Stimulated activated CD8-positive, alpha-beta memory T cell treated with anti-CD3 and anti-CD28 coated beads, Interleukin-12 subunit alpha, Interleukin-12 subunit beta, amount 100 ng/mL, for 24 hours (primary cell): ENCODE measurements at regions not wholly inside any gene's neighbourhood (a gene's known extent, or its start where the extent isn't known, plus 50 kb on each side); places are given as distances from the start of the nearest gene placed in this dataset.
"Not testable (repeated sequence)": the region's sequence is repeated elsewhere in the genome, so short reads cannot be mapped to it uniquely, and the experiment has no call there.

Experiments used
- DNase-seq: peaks from one replicate; pipeline ENCODE4 v3.0.0-alpha.2; 2020; ENCODE audit errors: extremely low read depth

- DNase-seq: no peak
Measured at GRCh38 chr3:74978684-74979083, 364.2 kb upstream of the CNTN3 start.

DNA sequence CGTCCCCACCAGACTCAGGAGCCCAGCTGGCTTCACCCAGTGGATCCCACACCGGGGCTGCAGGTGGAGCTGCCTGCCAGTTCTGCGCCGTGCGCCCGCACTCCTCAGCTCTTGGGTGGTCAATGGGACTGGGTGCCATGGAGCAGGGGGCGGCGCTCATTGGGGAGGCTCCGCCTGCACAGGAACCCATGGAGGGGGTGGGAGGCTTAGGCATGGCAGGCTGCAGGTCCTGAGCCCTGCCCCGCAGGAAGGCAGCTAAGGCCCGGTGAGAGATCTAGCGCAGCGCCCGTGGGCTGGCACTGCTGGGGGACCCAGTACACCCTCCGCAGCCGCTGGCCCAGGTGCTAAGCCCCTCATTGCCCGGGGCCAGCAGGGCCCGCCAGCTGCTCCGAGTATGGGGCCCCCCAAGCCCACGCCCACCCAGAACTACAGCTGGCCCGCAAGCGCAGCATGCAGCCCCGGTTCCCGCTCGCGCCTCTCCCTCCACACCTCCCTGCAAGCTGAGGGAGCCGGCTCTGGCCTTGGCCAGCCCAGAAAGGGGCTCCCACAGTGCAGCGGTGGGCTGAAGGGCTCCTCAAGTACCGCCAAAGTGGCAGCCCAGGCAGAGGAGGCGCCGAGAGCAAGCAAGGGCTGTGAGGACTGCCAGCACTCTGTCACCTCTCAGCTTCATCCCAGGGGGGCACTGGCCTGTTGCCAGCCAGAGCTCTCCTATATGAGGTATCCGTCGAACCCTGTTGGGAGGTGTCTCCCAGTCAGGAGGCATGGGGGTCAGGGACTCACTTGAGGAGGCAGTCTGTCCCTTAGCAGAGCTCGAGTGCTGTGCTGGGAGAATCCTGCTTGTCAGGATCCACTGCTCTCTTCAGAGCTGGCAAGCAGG, 370.8 kb upstream of the CNTN3 start:
- DNase-seq: not testable (repeated sequence)

GRCh38 chr3:74988095-74988494, 373.6 kb upstream of the CNTN3 start:
- DNase-seq: no peak

DNA sequence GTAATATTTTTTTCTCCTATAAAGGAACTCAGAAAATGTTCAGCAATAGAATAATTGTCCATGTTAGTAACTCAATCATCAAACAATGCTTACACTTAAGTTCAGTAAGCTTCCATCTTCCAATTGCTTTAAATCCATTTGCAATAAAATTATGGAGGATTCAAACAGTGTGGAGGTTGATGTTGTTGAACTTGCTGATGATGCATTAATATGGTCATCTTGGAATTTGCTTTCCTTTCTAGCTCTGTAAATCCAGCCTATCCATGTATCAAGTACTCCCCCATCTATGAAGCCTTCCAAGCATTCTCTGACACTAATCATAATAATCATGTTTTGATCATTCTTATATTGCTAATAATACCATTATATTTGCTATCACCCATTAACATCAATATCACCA, 378.4 kb upstream of the CNTN3 start:
- DNase-seq: no peak

DNA sequence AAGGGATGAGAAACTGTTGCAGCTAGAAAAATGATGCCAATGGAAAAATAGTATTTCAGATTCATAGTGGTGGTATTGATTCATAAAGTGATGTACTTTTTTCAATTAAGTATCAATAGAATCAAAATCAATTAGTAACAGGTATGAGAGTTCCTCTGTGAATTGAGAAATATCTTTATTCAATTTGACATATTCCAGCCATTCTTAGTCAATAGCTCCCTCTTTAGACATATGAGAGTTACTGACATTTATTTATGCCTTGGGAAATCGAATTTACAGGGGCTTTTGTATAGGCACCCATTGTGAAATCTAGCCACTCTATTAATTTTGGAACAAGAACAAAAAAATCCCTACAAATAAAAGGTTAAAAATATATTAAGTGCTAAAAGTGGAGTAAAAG, 386.9 kb upstream of the CNTN3 start:
- no peak for DNase-seq

DNA sequence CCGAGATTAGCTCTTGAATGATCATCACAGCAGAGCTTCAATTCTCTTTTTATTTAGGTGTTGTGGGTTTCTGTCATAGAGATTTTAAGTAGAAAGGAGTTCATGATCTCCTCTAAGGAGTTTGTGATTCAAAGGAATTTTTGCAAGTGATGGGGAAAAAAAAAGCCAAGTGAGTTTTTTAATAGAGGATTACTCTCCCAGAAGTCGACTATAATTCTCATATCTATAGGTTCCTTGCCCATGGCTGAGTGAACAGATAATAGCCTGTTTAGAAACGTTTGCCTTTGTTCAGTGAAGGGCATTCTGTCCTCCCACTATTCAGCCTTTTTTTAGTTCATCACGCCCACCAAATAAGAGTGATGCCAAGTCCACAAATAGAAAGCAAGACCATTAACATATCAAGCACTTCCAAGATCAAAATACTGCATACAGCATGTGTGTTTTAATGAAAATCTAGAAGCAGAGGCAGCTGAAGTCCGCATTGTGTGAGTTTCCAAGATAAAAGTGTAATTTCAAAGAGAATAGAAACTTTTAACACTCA, 398.4 kb upstream of the CNTN3 start:
- DNase-seq: no peak

GRCh38 chr3:75014008-75014407, 399.5 kb upstream of the CNTN3 start:
- DNase-seq: no peak

- DNase-seq: no peak
Measured at GRCh38 chr3:75015280-75015679, 400.8 kb upstream of the CNTN3 start.

GRCh38 chr3:75035146-75035545, 420.7 kb upstream of the CNTN3 start:
- no peak for DNase-seq

DNA sequence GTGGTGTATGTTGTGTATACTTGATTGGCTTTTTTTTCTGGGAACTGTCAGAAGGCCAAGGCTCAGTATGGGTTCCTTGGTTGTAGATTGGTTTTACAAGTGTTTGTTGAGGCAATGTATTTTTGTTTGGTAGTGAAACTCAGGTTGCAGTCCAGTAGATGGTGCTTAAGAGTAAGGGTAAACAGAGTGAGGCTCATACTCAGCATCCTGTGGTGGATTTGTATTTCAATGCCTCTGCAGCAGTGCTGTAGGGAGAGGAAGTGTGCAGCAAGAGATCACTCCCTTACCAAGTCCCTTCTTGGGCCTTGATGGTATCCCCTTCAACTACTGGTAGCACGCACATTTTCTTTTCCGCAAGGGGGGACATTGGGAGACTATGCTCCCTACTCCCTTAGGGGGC, 428.5 kb upstream of the CNTN3 start:
- no peak for DNase-seq

DNA sequence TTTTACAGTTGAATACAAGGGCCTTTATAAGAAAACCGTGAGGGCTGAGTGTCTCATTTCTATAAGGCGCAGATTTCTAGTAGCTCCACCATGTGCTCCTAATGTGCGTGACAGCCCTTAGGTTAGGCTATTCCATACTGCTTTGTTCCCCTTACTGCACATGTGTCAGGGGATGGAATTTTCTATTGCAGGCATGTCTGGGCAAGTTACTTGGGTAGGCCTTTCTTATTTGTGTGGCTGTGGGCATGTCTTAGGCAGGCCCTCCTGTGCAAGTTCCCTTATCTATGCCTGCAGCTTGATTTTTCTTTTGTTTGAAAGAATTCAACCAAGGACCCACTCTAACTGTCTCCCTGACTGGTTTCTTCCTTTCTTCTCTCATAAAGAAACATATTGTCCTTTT, 434.2 kb upstream of the CNTN3 start:
- DNase-seq: no peak

DNA sequence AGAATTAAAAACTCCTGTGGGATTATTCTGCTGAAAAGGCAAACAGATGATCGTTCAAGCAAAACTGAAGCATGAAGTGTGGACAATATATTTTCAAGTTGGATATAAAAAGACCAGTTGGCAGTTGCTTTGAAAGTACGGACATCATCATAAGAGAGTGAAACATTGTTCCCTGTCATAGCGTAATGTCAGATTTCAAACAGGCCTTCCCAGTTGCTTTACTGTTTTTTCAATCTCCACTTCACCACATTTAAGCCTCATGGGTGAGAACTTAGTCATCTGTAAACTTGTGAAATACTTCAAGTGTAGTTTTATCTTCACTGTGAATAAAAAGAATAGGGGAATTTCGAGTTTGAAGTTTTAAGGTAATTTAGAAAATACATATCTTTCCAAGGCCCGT, 435.1 kb upstream of the CNTN3 start:
- no peak for DNase-seq

GRCh38 chr3:75059120-75059519, 444.7 kb upstream of the CNTN3 start:
- no peak for DNase-seq

DNA sequence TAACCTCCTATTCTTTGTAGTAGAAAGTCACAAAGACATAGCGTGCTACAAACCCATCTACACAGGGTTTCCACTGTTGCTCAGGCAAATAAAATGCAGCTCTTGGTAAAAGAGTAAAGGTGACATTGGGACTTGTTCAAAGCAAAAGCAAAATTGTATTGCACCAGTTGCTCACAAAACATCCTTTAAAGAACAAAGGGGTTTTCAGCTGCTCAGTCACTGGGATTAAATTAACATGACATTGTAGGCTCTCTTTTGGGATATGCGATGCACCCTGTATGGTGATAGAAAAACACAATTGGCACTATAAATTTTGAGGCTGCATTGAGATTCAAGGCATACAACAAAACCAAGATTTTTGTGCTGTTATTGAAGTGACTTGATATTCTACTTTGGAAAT, 447.3 kb upstream of the CNTN3 start:
- DNase-seq: no peak

- DNase-seq: no peak
Measured at GRCh38 chr3:75075158-75075557, 460.7 kb upstream of the CNTN3 start.

GRCh38 chr3:75076481-75076880, 462.0 kb upstream of the CNTN3 start:
- DNase-seq: no peak

DNA sequence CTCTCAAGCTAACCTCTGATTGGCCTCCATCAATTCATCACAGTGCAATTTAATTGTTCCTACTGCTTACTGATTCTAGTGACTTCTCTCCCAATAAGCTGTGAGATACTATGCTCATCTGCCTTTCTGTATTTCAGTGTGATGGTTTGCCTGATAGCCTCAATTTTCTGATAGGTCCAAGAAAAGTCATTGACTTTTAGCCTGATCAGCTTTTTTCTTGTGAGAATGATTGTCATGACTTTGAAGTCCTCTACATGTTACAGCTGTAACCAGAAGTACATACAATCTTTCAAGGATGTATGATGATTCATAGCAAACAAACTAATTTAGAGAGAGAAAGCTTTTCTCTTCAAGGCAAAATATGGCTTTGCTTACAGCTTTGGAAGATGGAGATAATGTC, 463.8 kb upstream of the CNTN3 start:
- no peak for DNase-seq

DNA sequence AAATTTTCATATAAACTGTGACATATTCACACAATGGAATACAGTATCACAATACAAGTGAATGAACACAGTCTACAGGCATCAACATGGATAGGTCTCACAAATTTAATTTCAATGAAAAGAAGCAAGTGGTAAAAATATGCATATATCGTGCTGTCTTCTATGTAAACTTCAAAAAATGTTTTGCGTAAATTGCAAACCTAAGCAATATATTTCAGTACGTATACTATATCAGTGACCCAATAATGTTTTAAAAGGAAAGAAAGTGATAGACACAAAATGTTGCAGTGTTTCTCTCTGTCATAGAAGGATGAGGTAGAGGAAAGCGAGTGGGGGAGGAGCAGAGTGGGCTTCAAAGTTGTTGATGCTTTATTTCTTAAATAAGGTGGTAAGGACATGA, 468.4 kb upstream of the CNTN3 start:
- DNase-seq: no peak

GRCh38 chr3:75089841-75090240, 475.4 kb upstream of the CNTN3 start:
- DNase-seq: no peak

- no peak for DNase-seq
Measured at GRCh38 chr3:75101329-75102147, 487.1 kb upstream of the CNTN3 start.

DNA sequence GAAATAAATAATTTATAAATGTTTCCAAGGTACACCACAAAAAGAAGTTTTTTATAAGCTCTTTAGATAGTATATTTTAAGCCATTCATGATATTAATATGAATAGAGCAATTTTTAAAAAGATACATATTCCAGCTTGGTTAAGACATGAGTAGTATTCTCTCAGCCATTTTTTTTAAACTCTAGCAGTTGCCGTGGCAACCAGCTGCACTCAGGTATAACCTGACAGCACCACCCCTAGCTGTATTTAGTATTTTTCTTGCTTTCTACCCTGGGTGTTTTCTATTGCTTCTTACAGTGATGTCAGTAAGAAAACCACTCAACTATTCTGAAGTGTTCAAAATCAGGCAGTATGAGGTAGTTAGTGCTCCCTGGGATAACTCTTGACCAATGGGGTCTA, 496.3 kb upstream of the CNTN3 start:
- DNase-seq: no peak

GRCh38 chr3:75115695-75116094, 501.2 kb upstream of the CNTN3 start:
- no peak for DNase-seq

- no peak for DNase-seq
Measured at GRCh38 chr3:75118779-75119178, 504.3 kb upstream of the CNTN3 start.
